ENCODE measurements at regions not wholly inside any gene's neighbourhood (a gene's known extent, or its start where the extent isn't known, plus 50 kb on each side); places are given as distances from the start of the nearest gene placed in this dataset.

DNA sequence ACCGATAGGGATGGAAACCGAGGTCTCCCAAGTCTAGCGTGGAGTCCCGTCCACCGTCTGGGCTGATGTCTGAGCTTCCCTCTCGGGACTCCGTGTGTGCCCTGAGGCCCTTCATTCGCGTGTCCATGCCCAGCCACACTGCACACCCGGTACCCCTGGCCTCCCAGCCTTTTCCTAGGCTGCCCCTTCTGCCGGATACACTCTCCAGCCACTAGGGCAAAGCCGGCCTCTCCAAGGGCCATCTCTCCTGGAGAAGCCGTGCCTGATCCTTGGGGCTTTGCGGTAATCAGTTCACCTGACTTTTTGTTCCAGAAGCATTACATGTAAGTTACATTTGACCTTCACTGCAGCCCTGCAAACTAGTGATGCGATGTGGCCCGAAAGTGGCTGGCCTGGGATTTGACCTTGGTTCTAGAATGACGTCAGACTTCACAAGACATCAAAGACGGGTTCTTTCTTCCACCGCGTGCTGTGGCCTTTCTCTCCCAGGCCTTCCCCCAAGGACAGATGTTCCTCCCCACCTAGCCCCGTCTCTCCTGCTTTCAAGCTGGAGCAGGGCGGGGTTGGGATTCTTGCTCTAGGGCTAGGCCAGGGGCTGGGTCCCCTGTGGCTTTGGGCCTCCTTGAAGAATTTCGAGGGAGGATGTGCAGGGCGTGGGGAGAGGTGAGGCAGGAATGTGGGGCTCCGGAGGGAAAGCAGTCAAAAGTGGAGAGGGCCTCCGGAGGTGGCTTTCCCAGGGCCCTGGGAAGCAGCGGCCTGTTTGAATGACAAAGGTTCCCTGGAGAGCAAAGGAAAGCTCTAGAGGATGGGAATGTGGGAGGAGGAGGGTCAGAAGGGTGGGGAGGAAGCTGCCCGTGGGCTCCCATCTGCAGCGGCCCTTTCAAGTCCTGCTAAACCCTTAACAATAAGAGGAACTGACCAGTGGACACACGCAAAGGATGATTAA, 49.7 kb upstream of the SLC2A1 start:
- TF ChIP-seq, protein P1, sequence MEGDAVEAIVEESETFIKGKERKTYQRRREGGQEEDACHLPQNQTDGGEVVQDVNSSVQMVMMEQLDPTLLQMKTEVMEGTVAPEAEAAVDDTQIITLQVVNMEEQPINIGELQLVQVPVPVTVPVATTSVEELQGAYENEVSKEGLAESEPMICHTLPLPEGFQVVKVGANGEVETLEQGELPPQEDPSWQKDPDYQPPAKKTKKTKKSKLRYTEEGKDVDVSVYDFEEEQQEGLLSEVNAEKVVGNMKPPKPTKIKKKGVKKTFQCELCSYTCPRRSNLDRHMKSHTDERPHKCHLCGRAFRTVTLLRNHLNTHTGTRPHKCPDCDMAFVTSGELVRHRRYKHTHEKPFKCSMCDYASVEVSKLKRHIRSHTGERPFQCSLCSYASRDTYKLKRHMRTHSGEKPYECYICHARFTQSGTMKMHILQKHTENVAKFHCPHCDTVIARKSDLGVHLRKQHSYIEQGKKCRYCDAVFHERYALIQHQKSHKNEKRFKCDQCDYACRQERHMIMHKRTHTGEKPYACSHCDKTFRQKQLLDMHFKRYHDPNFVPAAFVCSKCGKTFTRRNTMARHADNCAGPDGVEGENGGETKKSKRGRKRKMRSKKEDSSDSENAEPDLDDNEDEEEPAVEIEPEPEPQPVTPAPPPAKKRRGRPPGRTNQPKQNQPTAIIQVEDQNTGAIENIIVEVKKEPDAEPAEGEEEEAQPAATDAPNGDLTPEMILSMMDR (conservative IDR thresholded peaks at IDR 0.05): peak; percentile 66
- Mint-ChIP-seq H3K27ac (peak overlapping the region; percentile 99), H3K4me3 (peak overlapping the region; percentile 68), H3K4me1 (ENCODE audit: unreplicated experiment) (peaks cover 32% of the 10 kb centered on the region), H3K27me3 (peaks cover 3% of the 10 kb centered on the region), H3K36me3 (no peaks in the 10 kb centered on the region), H3K9me3 (peaks cover 4% of the 10 kb centered on the region)
- DNase-seq (ENCODE audit: extremely low spot score, unreplicated experiment): no peak

All from type B pancreatic cell (in vitro differentiated cells).